ENCODE measurements at regions not wholly inside any gene's neighbourhood (a gene's known extent, or its start where the extent isn't known, plus 50 kb on each side); places are given as distances from the start of the nearest gene placed in this dataset.

- Histone ChIP-seq H3K36me3 (ENCODE audit: control insufficient read depth, insufficient read depth, low read length) (no peaks in the 10 kb centered on the region), H3K27ac (ENCODE audit: low read depth, low read length) (no peak overlapping the region), H3K27me3 (ENCODE audit: control insufficient read depth, insufficient read depth, low read length) (no peaks in the 10 kb centered on the region), H3K4me1 (ENCODE audit: control insufficient read depth, insufficient read depth, low read length) (peaks cover 4% of the 10 kb centered on the region), H3K4me3 (ENCODE audit: low read length) (no peak overlapping the region), H3K9ac (ENCODE audit: low read length) (no peak overlapping the region)
These were observed 137.3 kb upstream of the CIBAR2 start for GRCh38 chr16:85249418-85250146.

DNA sequence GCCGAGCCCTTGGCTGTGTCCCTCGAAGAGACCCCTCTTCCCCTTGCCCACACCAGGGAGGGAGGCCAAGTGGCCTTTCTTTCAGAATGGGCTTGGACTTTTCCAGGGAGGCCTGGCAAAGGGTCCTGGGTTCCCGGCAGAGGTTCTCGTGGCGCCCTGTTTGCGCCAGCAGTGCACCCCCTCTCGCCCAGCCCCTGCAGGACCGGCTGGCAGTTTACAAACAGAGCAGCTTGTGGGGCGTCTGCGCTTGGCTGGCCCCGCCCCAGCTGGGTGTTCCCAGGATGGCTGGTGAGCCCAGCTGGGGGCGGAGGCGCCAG is 137.8 kb upstream of the CIBAR2 start:
- Histone ChIP-seq H3K4me3 (ENCODE audit: low read length) (no peak overlapping the region), H3K27ac (ENCODE audit: low read depth, low read length) (no peak overlapping the region), H3K4me1 (ENCODE audit: control insufficient read depth, insufficient read depth, low read length) (peaks cover 4% of the 10 kb centered on the region), H3K36me3 (ENCODE audit: control insufficient read depth, insufficient read depth, low read length) (no peaks in the 10 kb centered on the region), H3K9ac (ENCODE audit: low read length) (no peak overlapping the region), H3K27me3 (ENCODE audit: control insufficient read depth, insufficient read depth, low read length) (no peaks in the 10 kb centered on the region)

DNA sequence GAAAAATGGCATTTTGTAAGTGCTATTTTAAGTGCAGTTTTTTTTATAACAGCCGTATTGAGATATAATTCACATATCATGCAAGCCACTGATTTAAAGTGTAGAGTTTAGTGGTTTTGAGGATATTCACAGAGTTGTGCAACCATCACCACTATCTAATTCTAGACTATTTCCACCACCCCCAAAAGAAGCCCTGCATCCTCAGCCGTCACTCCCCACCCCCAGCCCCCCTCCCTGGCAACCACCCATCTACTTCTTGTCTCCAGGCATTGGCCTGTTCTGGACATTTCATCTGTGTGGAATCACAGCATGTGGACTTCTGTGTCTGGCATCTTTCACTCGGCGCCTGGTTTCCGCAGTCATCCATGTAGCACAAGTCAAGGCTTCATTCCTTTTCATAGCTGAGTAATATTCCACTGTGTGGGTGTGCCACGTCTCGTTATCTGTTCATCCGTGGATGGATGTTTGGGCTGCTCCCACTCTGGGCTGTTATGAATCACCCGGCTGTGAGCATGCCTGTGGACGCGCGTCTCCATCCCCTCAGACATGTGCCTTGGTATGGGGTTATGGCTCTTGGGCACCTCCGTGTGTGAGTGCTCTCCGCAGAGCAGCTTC is 138.4 kb upstream of the CIBAR2 start:
- Histone ChIP-seq H3K27me3 (ENCODE audit: control insufficient read depth, insufficient read depth, low read length) (no peaks in the 10 kb centered on the region), H3K4me3 (ENCODE audit: low read length) (no peak overlapping the region), H3K4me1 (ENCODE audit: control insufficient read depth, insufficient read depth, low read length) (peaks cover 3% of the 10 kb centered on the region), H3K27ac (ENCODE audit: low read depth, low read length) (no peak overlapping the region), H3K9ac (ENCODE audit: low read length) (no peak overlapping the region), H3K36me3 (ENCODE audit: control insufficient read depth, insufficient read depth, low read length) (no peaks in the 10 kb centered on the region)

GRCh38 chr16:85251225-85251760 is 139.0 kb upstream of the CIBAR2 start:
- Histone ChIP-seq H3K4me3 (ENCODE audit: low read length) (no peak overlapping the region), H3K36me3 (ENCODE audit: control insufficient read depth, insufficient read depth, low read length) (no peaks in the 10 kb centered on the region), H3K27ac (ENCODE audit: low read depth, low read length) (no peak overlapping the region), H3K9ac (ENCODE audit: low read length) (no peak overlapping the region), H3K27me3 (ENCODE audit: control insufficient read depth, insufficient read depth, low read length) (no peaks in the 10 kb centered on the region), H3K4me1 (ENCODE audit: control insufficient read depth, insufficient read depth, low read length) (no peaks in the 10 kb centered on the region)

DNA sequence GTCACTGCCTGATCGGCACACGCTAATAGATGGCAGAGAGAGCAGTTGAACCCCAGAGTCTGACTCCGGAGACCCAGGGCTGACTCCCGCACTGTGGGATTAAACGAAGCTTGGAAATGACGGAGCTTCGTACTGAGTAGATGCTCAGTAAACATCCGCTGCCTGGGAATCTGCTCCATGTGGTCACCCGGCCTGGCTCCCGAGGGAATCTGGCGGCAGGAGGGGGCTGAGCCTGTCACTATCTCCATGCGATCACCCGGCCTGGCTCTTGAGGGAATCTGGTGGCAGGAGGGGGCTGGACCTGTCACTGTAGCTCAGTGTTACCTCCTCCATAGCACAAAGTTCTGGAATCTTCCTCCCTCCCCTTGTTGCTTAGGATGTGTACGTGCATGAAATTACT is 139.7 kb upstream of the CIBAR2 start:
- Histone ChIP-seq H3K36me3 (ENCODE audit: control insufficient read depth, insufficient read depth, low read length) (no peaks in the 10 kb centered on the region), H3K27ac (ENCODE audit: low read depth, low read length) (no peak overlapping the region), H3K4me3 (ENCODE audit: low read length) (no peak overlapping the region), H3K4me1 (ENCODE audit: control insufficient read depth, insufficient read depth, low read length) (no peaks in the 10 kb centered on the region), H3K9ac (ENCODE audit: low read length) (no peak overlapping the region), H3K27me3 (ENCODE audit: control insufficient read depth, insufficient read depth, low read length) (no peaks in the 10 kb centered on the region)

GRCh38 chr16:85252461-85252860 is 140.2 kb upstream of the CIBAR2 start:
- Histone ChIP-seq H3K4me1 (ENCODE audit: control insufficient read depth, insufficient read depth, low read length) (no peaks in the 10 kb centered on the region), H3K9ac (ENCODE audit: low read length) (no peak overlapping the region), H3K27ac (ENCODE audit: low read depth, low read length) (no peak overlapping the region), H3K36me3 (ENCODE audit: control insufficient read depth, insufficient read depth, low read length) (no peaks in the 10 kb centered on the region), H3K27me3 (ENCODE audit: control insufficient read depth, insufficient read depth, low read length) (no peaks in the 10 kb centered on the region), H3K4me3 (ENCODE audit: low read length) (no peak overlapping the region)

GRCh38 chr16:85253084-85253941 is 141.0 kb upstream of the CIBAR2 start:
- no peak overlapping the region for H3K4me3 ChIP-seq (ENCODE audit: low read length)
- H3K36me3 ChIP-seq (ENCODE audit: control insufficient read depth, insufficient read depth, low read length): no peaks in the 10 kb centered on the region

GRCh38 chr16:85254051-85254450 is 141.8 kb upstream of the CIBAR2 start:
- Histone ChIP-seq H3K4me3 (ENCODE audit: low read length) (no peak overlapping the region), H3K36me3 (ENCODE audit: control insufficient read depth, insufficient read depth, low read length) (no peaks in the 10 kb centered on the region), H3K9ac (ENCODE audit: low read length) (no peak overlapping the region), H3K27me3 (ENCODE audit: control insufficient read depth, insufficient read depth, low read length) (no peaks in the 10 kb centered on the region), H3K27ac (ENCODE audit: low read depth, low read length) (no peak overlapping the region), H3K4me1 (ENCODE audit: control insufficient read depth, insufficient read depth, low read length) (no peaks in the 10 kb centered on the region)

More at GRCh38 chr16:85253084-85253941, 141.0 kb upstream of the CIBAR2 start:
- no peaks in the 10 kb centered on the region for H3K4me1 ChIP-seq (ENCODE audit: control insufficient read depth, insufficient read depth, low read length)
- no peak overlapping the region for H3K9ac ChIP-seq (ENCODE audit: low read length)
- H3K27me3 ChIP-seq (ENCODE audit: control insufficient read depth, insufficient read depth, low read length): no peaks in the 10 kb centered on the region
- no peak overlapping the region for H3K27ac ChIP-seq (ENCODE audit: low read depth, low read length)

DNA sequence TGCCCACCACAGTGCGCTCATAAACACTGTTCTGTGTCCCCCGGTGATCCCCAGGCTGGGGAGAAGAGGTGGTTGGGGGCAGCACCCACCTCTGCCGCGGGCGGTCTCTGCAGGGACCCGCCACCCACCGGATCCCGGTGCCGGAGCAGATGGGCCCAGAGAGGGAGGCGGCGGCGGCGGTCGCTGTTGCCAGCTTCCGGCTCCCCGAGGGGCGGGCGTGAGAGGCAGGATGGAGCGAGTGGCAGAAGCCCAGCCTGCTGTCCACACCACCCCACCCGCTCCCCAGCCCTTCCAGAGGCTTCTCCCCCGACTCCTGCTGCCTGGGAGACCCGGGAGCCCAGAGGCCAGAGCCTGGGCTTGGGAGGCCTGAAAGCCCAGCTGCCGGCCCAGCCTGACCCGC is 142.6 kb upstream of the CIBAR2 start:
- H3K4me3 ChIP-seq (ENCODE audit: low read length): no peak overlapping the region
- H3K36me3 ChIP-seq (ENCODE audit: control insufficient read depth, insufficient read depth, low read length): no peaks in the 10 kb centered on the region
- H3K9ac ChIP-seq (ENCODE audit: low read length): no peak overlapping the region
- H3K27me3 ChIP-seq (ENCODE audit: control insufficient read depth, insufficient read depth, low read length): no peaks in the 10 kb centered on the region
- H3K27ac ChIP-seq (ENCODE audit: low read depth, low read length): no peak overlapping the region
- no peaks in the 10 kb centered on the region for H3K4me1 ChIP-seq (ENCODE audit: control insufficient read depth, insufficient read depth, low read length)

DNA sequence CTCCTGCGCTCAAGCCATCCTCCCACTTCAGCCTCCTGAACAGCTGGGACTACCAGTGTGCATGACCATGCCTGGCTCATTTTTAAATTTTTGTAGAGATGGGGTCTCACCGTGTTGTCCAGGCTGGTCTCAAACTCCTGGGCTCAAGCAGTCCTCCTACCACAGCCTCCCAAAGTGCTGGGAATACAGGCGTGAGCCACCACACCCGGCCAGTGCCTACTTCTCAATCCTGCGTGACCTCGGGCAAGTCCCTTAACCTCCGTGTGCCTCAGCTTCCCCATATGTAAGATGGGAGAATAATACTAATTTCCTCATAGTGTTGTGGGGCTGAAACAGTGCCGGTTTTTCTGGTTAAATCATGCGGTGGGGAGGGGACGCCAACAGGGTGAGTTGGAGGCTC is 143.5 kb upstream of the CIBAR2 start:
- Histone ChIP-seq H3K36me3 (ENCODE audit: control insufficient read depth, insufficient read depth, low read length) (no peaks in the 10 kb centered on the region), H3K27me3 (ENCODE audit: control insufficient read depth, insufficient read depth, low read length) (no peaks in the 10 kb centered on the region), H3K4me3 (ENCODE audit: low read length) (no peak overlapping the region), H3K4me1 (ENCODE audit: control insufficient read depth, insufficient read depth, low read length) (no peaks in the 10 kb centered on the region), H3K27ac (ENCODE audit: low read depth, low read length) (no peak overlapping the region), H3K9ac (ENCODE audit: low read length) (no peak overlapping the region)

- Histone ChIP-seq H3K27ac (ENCODE audit: low read depth, low read length) (no peak overlapping the region), H3K9ac (ENCODE audit: low read length) (no peak overlapping the region), H3K4me3 (ENCODE audit: low read length) (no peak overlapping the region), H3K27me3 (ENCODE audit: control insufficient read depth, insufficient read depth, low read length) (no peaks in the 10 kb centered on the region), H3K36me3 (ENCODE audit: control insufficient read depth, insufficient read depth, low read length) (no peaks in the 10 kb centered on the region), H3K4me1 (ENCODE audit: control insufficient read depth, insufficient read depth, low read length) (no peaks in the 10 kb centered on the region)
These were observed 144.0 kb upstream of the CIBAR2 start for GRCh38 chr16:85256190-85256739.

- no peaks in the 10 kb centered on the region for H3K27me3 ChIP-seq (ENCODE audit: control insufficient read depth, insufficient read depth, low read length)
- H3K9ac ChIP-seq (ENCODE audit: low read length): no peak overlapping the region
- no peaks in the 10 kb centered on the region for H3K36me3 ChIP-seq (ENCODE audit: control insufficient read depth, insufficient read depth, low read length)
- H3K4me3 ChIP-seq (ENCODE audit: low read length): no peak overlapping the region
- H3K27ac ChIP-seq (ENCODE audit: low read depth, low read length): no peak overlapping the region
- no peaks in the 10 kb centered on the region for H3K4me1 ChIP-seq (ENCODE audit: control insufficient read depth, insufficient read depth, low read length)
These were observed 145.2 kb upstream of the CIBAR2 start for GRCh38 chr16:85257483-85257882.
